Neural cell (in vitro differentiated cells): ENCODE measurements at regions not wholly inside any gene's neighbourhood (a gene's known extent, or its start where the extent isn't known, plus 50 kb on each side); places are given as distances from the start of the nearest gene placed in this dataset.
A peak's percentile ranks its signal among the peaks of the same experiment; 100 is the strongest.

Experiments
- H2AFZ ChIP-seq: fragments of 200-600, 300-800 bp; sonication (generic), shearing (Covaris generic); 2 replicates; pipeline ENCODE4 v1.6.0; 2014; ENCODE audit warnings: low read depth, mild to moderate bottlenecking, antibody characterized with exemption, low read length, moderate library complexity
- H3F3A ChIP-seq: fragments of 200-600 bp; shearing (Covaris generic); 2 replicates; pipeline ENCODE4 v1.6.1; 2016; ENCODE audit warnings: mild to moderate bottlenecking, moderate library complexity, mixed read lengths, antibody characterized with exemption, low read length; ENCODE audit not compliant: insufficient read depth, poor library complexity, severe bottlenecking
- H3K27ac ChIP-seq: fragments of 200-600, 300-800 bp; sonication (generic), shearing (Covaris generic); 2 replicates; pipeline ENCODE4 v1.5.1; 2014; ENCODE audit warnings: mild to moderate bottlenecking, low read length, moderate library complexity
- H3K27me3 ChIP-seq: fragments of 300-800, 200-600 bp; sonication (generic), shearing (Covaris generic); 2 replicates; pipeline ENCODE4 v1.6.0; 2014; ENCODE audit warnings: mild to moderate bottlenecking, low read depth, low read length, moderate library complexity; ENCODE audit not compliant: insufficient read depth
- H3K36me3 ChIP-seq: fragments of 300-800, 200-600 bp; sonication (generic), shearing (Covaris generic); 2 replicates; pipeline ENCODE4 v1.5.1; 2014; ENCODE audit warnings: mild to moderate bottlenecking, antibody characterized with exemption, low read length, moderate library complexity; ENCODE audit not compliant: insufficient read depth
- H3K4me2 ChIP-seq: fragments of 300-800, 200-600 bp; sonication (generic), shearing (Covaris generic); 2 replicates; pipeline ENCODE4 v1.6.0; 2014; ENCODE audit warnings: mild to moderate bottlenecking, low read length
- H3K4me3 ChIP-seq: fragments of 300-800, 200-600 bp; sonication (generic), shearing (Covaris generic); 2 replicates; pipeline ENCODE4 v1.5.1; 2014; ENCODE audit warnings: mild to moderate bottlenecking, low read length, moderate library complexity
- H3K79me2 ChIP-seq: fragments of 200-600 bp; shearing (Covaris generic); replicated peaks from 2 replicates; pipeline ENCODE4 v1.6.0; 2014; ENCODE audit warnings: mild to moderate bottlenecking, low read length, moderate library complexity; ENCODE audit not compliant: insufficient read depth
- H3K9ac ChIP-seq: fragments of 300-800, 200-600 bp; sonication (generic), shearing (Covaris generic); 2 replicates; pipeline ENCODE4 v1.6.1; 2016; ENCODE audit warnings: mild to moderate bottlenecking, low read length, mixed read lengths
- H3K9me2 ChIP-seq: fragments of 200-600 bp; shearing (Covaris generic); 2 replicates; pipeline ENCODE4 v1.6.1; 2016; ENCODE audit warnings: mild to moderate bottlenecking, low read length, mixed read lengths; ENCODE audit not compliant: insufficient read depth
- H3K9me3 ChIP-seq: fragments of 200-600, 300-800 bp; sonication (generic), shearing (Covaris generic); 2 replicates; pipeline ENCODE4 v1.6.1; 2016; ENCODE audit warnings: mild to moderate bottlenecking, mixed run types, low read length, moderate library complexity, mixed read lengths
- H4K20me1 ChIP-seq: fragments of 200-600 bp; shearing (Covaris generic); 2 replicates; pipeline ENCODE4 v1.6.1; 2016; ENCODE audit warnings: mild to moderate bottlenecking, mixed run types; ENCODE audit not compliant: insufficient read depth
- CTCF ChIP-seq: fragments of 450-650 bp; IDR thresholded peaks from 2 replicates; pipeline ENCODE4 v1.5.1; 2014; ENCODE audit warnings: antibody characterized with exemption, mild to moderate bottlenecking, moderate library complexity; ENCODE audit not compliant: poor library complexity, severe bottlenecking
- EP300 ChIP-seq: fragments of 450-650 bp; conservative IDR thresholded peaks from 2 replicates; pipeline ENCODE4 v1.6.1; 2014; ENCODE audit warnings: antibody characterized with exemption, mild to moderate bottlenecking, moderate library complexity; ENCODE audit not compliant: poor library complexity, severe bottlenecking
- EZH2 ChIP-seq: fragments of 200-600, 300-800 bp; shearing (Covaris generic), sonication (generic); IDR thresholded peaks from 2 replicates; pipeline ENCODE4 v1.6.1; 2014; ENCODE audit warnings: antibody characterized with exemption, low read length, borderline replicate concordance, mild to moderate bottlenecking; ENCODE audit not compliant: insufficient read depth, poor library complexity, severe bottlenecking
- MXI1 ChIP-seq: fragments of 450-650 bp; conservative IDR thresholded peaks from 2 replicates; pipeline ENCODE4 v1.6.1; 2014; ENCODE audit warnings: antibody characterized with exemption, mild to moderate bottlenecking; ENCODE audit not compliant: poor library complexity, severe bottlenecking
- POLR2AphosphoS5 ChIP-seq: IDR thresholded peaks from 2 replicates; pipeline ENCODE4 v1.6.1; 2012
- RAD21 ChIP-seq: fragments of 450-650 bp; conservative IDR thresholded peaks from 2 replicates; pipeline ENCODE4 v1.6.1; 2014; ENCODE audit warnings: antibody characterized with exemption, mild to moderate bottlenecking, moderate library complexity
- REST ChIP-seq: IDR thresholded peaks from 2 replicates; pipeline ENCODE4 v1.6.1; 2012; ENCODE audit warnings: borderline replicate concordance
- SMC3 ChIP-seq: fragments of 450-650 bp; conservative IDR thresholded peaks from 2 replicates; pipeline ENCODE4 v1.6.1; 2014; ENCODE audit warnings: antibody characterized with exemption, mild to moderate bottlenecking, moderate library complexity; ENCODE audit not compliant: poor library complexity
- TAF1 ChIP-seq: IDR thresholded peaks from 2 replicates; pipeline ENCODE4 v1.6.1; 2012; ENCODE audit warnings: low read depth

- no peaks in the 10 kb centered on the region for H3K36me3 ChIP-seq
- H3K79me2 ChIP-seq: no peaks in the 10 kb centered on the region
- H3K4me2 ChIP-seq: no peak overlapping the region
- H3F3A ChIP-seq: no peaks in the 10 kb centered on the region
- H3K27me3 ChIP-seq: no peaks in the 10 kb centered on the region
- no peak for TF ChIP-seq EZH2
- no peak for TF ChIP-seq EP300
- peak; percentile 87 for TF ChIP-seq SMC3
- TF ChIP-seq TAF1: no peak
- no peak for TF ChIP-seq REST
- TF ChIP-seq MXI1: no peak
- TF ChIP-seq CTCF: peak; percentile 80
- peak; percentile 88 for TF ChIP-seq RAD21
- no peak overlapping the region for H3K4me3 ChIP-seq
- H3K9me2 ChIP-seq: no peaks in the 10 kb centered on the region
- H2AFZ ChIP-seq: no peak overlapping the region
- H4K20me1 ChIP-seq: no peaks in the 10 kb centered on the region
- no peak overlapping the region for H3K27ac ChIP-seq
- no peak overlapping the region for H3K9ac ChIP-seq
- H3K9me3 ChIP-seq: no peaks in the 10 kb centered on the region
Measured at GRCh38 chr9:31799953-31800609, 584.4 kb upstream of the ACO1 start.

- H3K27me3 ChIP-seq: no peaks in the 10 kb centered on the region
- H3K4me3 ChIP-seq: no peak overlapping the region
- TF ChIP-seq CTCF (no peak), RAD21 (no peak), POLR2AphosphoS5 (no peak), EZH2 (no peak), SMC3 (no peak), MXI1 (no peak), REST (no peak), TAF1 (no peak), EP300 (no peak)
- no peaks in the 10 kb centered on the region for H3F3A ChIP-seq
- H3K9me3 ChIP-seq: no peaks in the 10 kb centered on the region
- no peak overlapping the region for H3K27ac ChIP-seq
- H4K20me1 ChIP-seq: no peaks in the 10 kb centered on the region
- no peaks in the 10 kb centered on the region for H3K9me2 ChIP-seq
- H3K4me2 ChIP-seq: no peak overlapping the region
- no peaks in the 10 kb centered on the region for H3K79me2 ChIP-seq
- H3K9ac ChIP-seq: no peak overlapping the region
- no peaks in the 10 kb centered on the region for H3K36me3 ChIP-seq
- no peak overlapping the region for H2AFZ ChIP-seq
Measured at GRCh38 chr9:31807574-31808256, 576.7 kb upstream of the ACO1 start.
